PC-3 (cell line): ENCODE measurements at regions not wholly inside any gene's neighbourhood (a gene's known extent, or its start where the extent isn't known, plus 50 kb on each side); places are given as distances from the start of the nearest gene placed in this dataset.
"Not testable (repeated sequence)": the region's sequence is repeated elsewhere in the genome, so short reads cannot be mapped to it uniquely, and the experiment has no call there.

ENCODE experiments used
- ATAC-seq: fragments of 200-7000 bp; cut with Tn5 transposase; 2 replicates; pipeline ENCODE4 v1.9.1; 2020; ENCODE audit warnings: mild to moderate bottlenecking, moderate library complexity
- BruUV-seq: library from RNA; stranded (reverse); fragments of 400-500 nt; replicated peaks from 2 replicates; lab custom pipeline; 2021; lab: Mats Ljungman, UMichigan
- CTCF ChIA-PET: fragments of 300-600 bp; sonication (Branson Sonifier 250); formaldehyde crosslinking; loops from one replicate; lab custom pipeline; 2022; ENCODE audit warnings: antibody characterized with exemption; lab: Charles Lee
- POLR2A ChIA-PET: fragments of 300-600 bp; sonication (Branson Sonifier 250); formaldehyde crosslinking; loops from one replicate; lab custom pipeline; 2022; ENCODE audit warnings: antibody characterized with exemption; ENCODE audit not compliant: unreplicated experiment; lab: Charles Lee
- DNase-seq: peaks from one replicate; pipeline ENCODE4 v3.0.0-alpha.2; 2015
- H2AFZ ChIP-seq: fragments of 300-600 bp; sonication (generic); 2 replicates; pipeline ENCODE4 v1.6.0; 2016; ENCODE audit warnings: antibody characterized with exemption, low read length
- H3F3A ChIP-seq: fragments of 300-600 bp; sonication (generic); one replicate; pipeline ENCODE4 v1.6.0; 2017; ENCODE audit warnings: antibody characterized with exemption, low read length, control low read depth, mild to moderate bottlenecking; ENCODE audit not compliant: unreplicated experiment
- H3K27ac ChIP-seq: fragments of 300-600 bp; sonication (generic); 2 replicates; pipeline ENCODE4 v1.5.1; 2016; ENCODE audit warnings: mild to moderate bottlenecking, low read length
- H3K27me3 ChIP-seq: fragments of 300-600 bp; sonication (generic); 2 replicates; pipeline ENCODE4 v1.6.1; 2016; ENCODE audit warnings: low read length, mixed read lengths
- H3K36me3 ChIP-seq: fragments of 300-600 bp; sonication (generic); 2 replicates; pipeline ENCODE4 v1.6.1; 2016; ENCODE audit warnings: low read depth, mixed run types, low read length, mixed read lengths
- H3K4me1 ChIP-seq: fragments of 300-600 bp; sonication (generic); 2 replicates; pipeline ENCODE4 v1.5.1; 2016; ENCODE audit warnings: low read length; ENCODE audit not compliant: insufficient read depth
- H3K4me2 ChIP-seq: fragments of 300-600 bp; sonication (generic); 2 replicates; pipeline ENCODE4 v1.6.0; 2016; ENCODE audit warnings: low read length
- H3K4me3 ChIP-seq: fragments of 300-600 bp; sonication (generic); 2 replicates; pipeline ENCODE4 v1.5.1; 2016; ENCODE audit warnings: mild to moderate bottlenecking, low read length, mixed read lengths
- H3K79me2 ChIP-seq: fragments of 300-600 bp; sonication (generic); 2 replicates; pipeline ENCODE4 v1.6.1; 2017; ENCODE audit warnings: low read length, mixed read lengths
- H3K9ac ChIP-seq: fragments of 300-600 bp; sonication (generic); 2 replicates; pipeline ENCODE4 v1.6.0; 2016; ENCODE audit warnings: mild to moderate bottlenecking, low read length
- H3K9me2 ChIP-seq: fragments of 300-600 bp; sonication (generic); replicated peaks from 2 replicates; pipeline ENCODE4 v1.6.1; 2016; ENCODE audit warnings: mixed run types, low read length, mixed read lengths
- H3K9me3 ChIP-seq: fragments of 300-600 bp; sonication (generic); 2 replicates; pipeline ENCODE4 v1.6.1; 2016; ENCODE audit warnings: low read length, mixed read lengths
- H4K20me1 ChIP-seq: fragments of 300-600 bp; sonication (generic); 2 replicates; pipeline ENCODE4 v1.6.1; 2016; ENCODE audit warnings: low read length, mixed read lengths
- CTCF ChIP-seq: fragments of 300-600 bp; sonication (generic); conservative IDR thresholded peaks from 2 replicates; pipeline ENCODE4 v1.5.1; 2017; ENCODE audit warnings: antibody characterized with exemption, low read depth, mild to moderate bottlenecking, low read length
- EZH2 ChIP-seq: fragments of 300-600 bp; sonication (generic); IDR thresholded peaks from one replicate; pipeline ENCODE4 v1.6.1; 2017; ENCODE audit warnings: antibody characterized with exemption, mild to moderate bottlenecking, low read length; ENCODE audit not compliant: unreplicated experiment
- EZH2phosphoT487 ChIP-seq: fragments of 300-600 bp; sonication (generic); IDR thresholded peaks from 2 replicates; pipeline ENCODE4 v1.6.1; 2018; ENCODE audit warnings: mild to moderate bottlenecking, antibody characterized with exemption, low read length, borderline replicate concordance
- intact Hi-C: fragments of 100-400 bp; cut with micrococcal nuclease; formaldehyde crosslinking; loops from 2 replicates; pipeline ENCODE4 v1.9.0; 2023

DNA sequence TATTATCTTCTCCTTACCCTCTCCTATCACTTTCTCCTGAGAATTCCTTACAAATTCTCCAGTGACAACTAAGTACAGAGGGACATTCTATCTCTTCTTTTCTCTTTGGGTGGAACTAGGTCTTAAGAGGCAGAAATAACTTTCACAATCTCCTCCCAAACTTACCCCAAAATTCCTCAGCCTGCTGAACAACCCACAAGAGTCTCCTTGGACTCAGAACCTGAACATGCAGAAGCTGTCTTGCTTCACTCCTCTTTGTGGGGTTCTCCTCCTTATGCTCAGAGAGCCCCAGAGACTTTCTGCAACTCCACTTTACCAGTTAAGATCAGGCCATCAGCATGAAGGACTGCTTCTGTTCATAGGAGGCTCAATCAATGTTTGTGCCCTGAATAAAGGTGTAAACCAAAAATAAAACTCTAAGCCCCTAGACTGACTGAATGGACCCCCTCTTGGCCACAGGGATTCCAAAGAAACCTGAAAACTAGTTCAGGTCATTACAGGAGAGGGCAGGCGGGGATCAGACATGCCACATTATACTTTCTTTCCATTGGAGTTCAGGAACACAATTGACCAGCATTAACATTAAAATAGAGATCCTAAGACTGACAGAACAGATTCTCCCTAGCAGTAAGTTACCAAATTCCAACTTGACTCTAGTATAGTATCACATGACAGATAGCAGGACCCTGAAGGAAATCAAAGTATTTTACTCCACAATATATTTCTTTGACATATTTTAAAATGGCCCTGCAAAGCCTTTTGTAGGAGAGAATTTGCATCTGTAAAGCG is 179.7 kb upstream of the FBXL17 start:
- no peaks in the 10 kb centered on the region for H3K36me3 ChIP-seq
- no peaks in the 10 kb centered on the region for H3K9me2 ChIP-seq
- DNase-seq, result no peak
- no peaks in the 10 kb centered on the region for H4K20me1 ChIP-seq
- TF ChIP-seq CTCF (no peak), EZH2 (no peak), EZH2phosphoT487 (no peak)
- no peak overlapping the region for H3K9ac ChIP-seq
- BruUV-seq, result no TSS peak
- H3K79me2 ChIP-seq, result no peaks in the 10 kb centered on the region
- no peak overlapping the region for H3K27ac ChIP-seq
- H3F3A ChIP-seq, result no peaks in the 10 kb centered on the region
- intact Hi-C loops, result no loop called here
- ChIA-PET CTCF (no interaction called here), POLR2A (no interaction called here)
- H3K4me3 ChIP-seq, result no peak overlapping the region
- H3K4me1 ChIP-seq, result no peaks in the 10 kb centered on the region
- ATAC-seq, result no peak
- no peak overlapping the region for H2AFZ ChIP-seq
- no peak overlapping the region for H3K4me2 ChIP-seq
- H3K27me3 ChIP-seq, result no peaks in the 10 kb centered on the region; the same call in 1 of the 2 replicates
- no peaks in the 10 kb centered on the region for H3K9me3 ChIP-seq

DNA sequence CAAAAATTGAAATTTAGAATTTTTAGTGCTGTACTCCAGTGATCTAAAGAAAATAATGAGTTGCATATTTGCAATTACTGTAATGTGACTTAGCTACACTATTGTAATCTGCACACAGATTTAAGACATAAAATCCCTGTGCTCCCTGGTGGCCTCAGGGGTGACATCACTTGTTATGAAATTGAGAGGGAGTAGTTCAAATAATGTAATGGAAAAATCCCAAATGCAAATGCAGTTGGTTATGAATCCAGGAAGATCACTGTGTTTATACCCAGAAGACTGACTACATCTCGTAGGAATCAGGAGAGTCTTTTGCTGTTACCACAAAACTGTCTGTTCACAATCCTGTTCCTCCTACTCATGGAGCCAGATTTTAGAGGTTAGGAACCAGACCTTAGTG is 178.7 kb upstream of the FBXL17 start:
- Histone ChIP-seq H3K4me3 (no peak overlapping the region), H4K20me1 (no peaks in the 10 kb centered on the region), H3K4me2 (no peak overlapping the region), H3K9me3 (no peaks in the 10 kb centered on the region), H3K9me2 (no peaks in the 10 kb centered on the region), H3K79me2 (no peaks in the 10 kb centered on the region), H3K36me3 (no peaks in the 10 kb centered on the region), H3K9ac (no peak overlapping the region), H3K4me1 (no peaks in the 10 kb centered on the region), H2AFZ (no peak overlapping the region), H3K27ac (no peak overlapping the region), H3F3A (no peaks in the 10 kb centered on the region), H3K27me3 (no peaks in the 10 kb centered on the region; the same call in 1 of the 2 replicates)
- peak; percentile 15 for DNase-seq
- peak; percentile 22 for ATAC-seq
- ChIA-PET CTCF (no interaction called here), POLR2A (no interaction called here)
- TF ChIP-seq EZH2, result no peak
- TF ChIP-seq CTCF, result no peak
- TF ChIP-seq EZH2phosphoT487, result no peak
- no TSS peak for BruUV-seq
- intact Hi-C loops, result no loop called here

DNA sequence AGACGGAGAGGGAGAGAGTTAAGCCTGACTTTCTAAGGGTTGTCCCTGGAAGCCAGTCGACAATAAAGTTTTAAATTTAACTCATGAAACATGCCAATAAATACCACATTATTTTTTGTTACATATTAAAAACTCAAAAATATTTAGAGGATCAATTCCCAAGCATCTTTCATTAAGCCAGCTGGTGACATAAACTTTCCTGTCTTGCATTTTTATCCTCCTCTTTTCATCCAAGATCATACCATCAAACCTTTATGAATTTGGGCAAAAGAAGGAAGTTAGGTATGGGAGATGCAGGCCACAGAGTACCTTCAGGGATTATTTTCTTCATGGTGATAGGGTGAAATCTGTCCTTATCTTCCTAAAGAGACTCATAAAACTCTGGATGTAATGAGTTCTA is 178.3 kb upstream of the FBXL17 start:
- H3K27me3 ChIP-seq, result no peaks in the 10 kb centered on the region
- ChIA-PET POLR2A (no interaction called here), CTCF (no interaction called here)
- H3K27ac ChIP-seq, result no peak overlapping the region
- DNase-seq (no peak), ATAC-seq (no peak)
- H3K36me3 ChIP-seq, result no peaks in the 10 kb centered on the region
- H3K4me2 ChIP-seq, result no peak overlapping the region
- H4K20me1 ChIP-seq, result no peaks in the 10 kb centered on the region
- H3K4me3 ChIP-seq, result no peak overlapping the region
- H3K9me3 ChIP-seq, result no peaks in the 10 kb centered on the region
- BruUV-seq, result no TSS peak
- intact Hi-C loops, result no loop called here
- no peak overlapping the region for H3K9ac ChIP-seq
- no peaks in the 10 kb centered on the region for H3K79me2 ChIP-seq
- H2AFZ ChIP-seq, result no peak overlapping the region
- no peaks in the 10 kb centered on the region for H3K4me1 ChIP-seq
- TF ChIP-seq EZH2 (no peak), CTCF (no peak), EZH2phosphoT487 (no peak)
- no peaks in the 10 kb centered on the region for H3F3A ChIP-seq
- no peaks in the 10 kb centered on the region for H3K9me2 ChIP-seq

- intact Hi-C loops, H3K4me3 ChIP-seq: not testable (repeated sequence)
These were observed 176.9 kb upstream of the FBXL17 start for GRCh38 chr5:108558840-108559239.

More at GRCh38 chr5:108558840-108559239, 176.9 kb upstream of the FBXL17 start:
- H3K36me3 ChIP-seq, H3K4me1 ChIP-seq, BruUV-seq, H3K9ac ChIP-seq, H3K9me3 ChIP-seq, H3K79me2 ChIP-seq, H3K27me3 ChIP-seq, H2AFZ ChIP-seq, DNase-seq, ATAC-seq, H3K9me2 ChIP-seq, CTCF ChIA-PET, H3F3A ChIP-seq, H3K27ac ChIP-seq, POLR2A ChIA-PET, H3K4me2 ChIP-seq, H4K20me1 ChIP-seq: not testable (repeated sequence)
